ENCODE measurements at regions not wholly inside any gene's neighbourhood (a gene's known extent, or its start where the extent isn't known, plus 50 kb on each side); places are given as distances from the start of the nearest gene placed in this dataset.

DNA sequence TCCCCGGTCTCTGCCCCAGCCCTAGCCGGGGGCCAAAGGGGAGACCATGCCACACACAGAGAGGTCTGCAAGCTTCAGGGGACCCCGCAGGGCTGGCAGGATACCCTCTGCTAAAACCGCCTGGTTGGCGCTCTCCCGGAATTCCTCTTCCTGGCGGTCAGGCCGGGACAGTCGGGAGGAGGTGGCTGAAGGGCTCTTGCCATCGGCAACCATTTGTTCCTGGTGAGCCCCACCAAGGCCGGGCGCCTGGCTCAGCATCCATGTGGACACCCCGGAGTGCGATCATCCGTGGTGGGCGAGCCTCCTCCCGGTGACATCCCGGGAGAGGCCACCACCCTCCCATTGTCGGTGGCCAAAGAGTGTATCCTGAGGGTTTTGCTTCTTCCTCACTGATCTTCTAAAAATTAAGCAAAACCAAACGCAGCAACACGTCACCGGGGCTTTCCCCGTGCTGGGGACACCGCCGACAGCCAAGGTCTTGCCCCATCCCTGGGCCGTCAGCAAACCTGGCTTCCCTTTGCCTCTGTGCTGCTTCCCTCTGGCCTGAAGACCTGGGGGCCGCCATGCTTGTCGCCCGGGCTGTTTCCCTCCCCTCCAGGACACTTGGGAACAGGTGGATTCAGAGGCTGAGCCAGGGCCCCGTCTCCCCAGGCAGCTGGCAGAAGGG, 59.1 kb upstream of the TTC34 start:
- TF ChIP-seq, protein P1, sequence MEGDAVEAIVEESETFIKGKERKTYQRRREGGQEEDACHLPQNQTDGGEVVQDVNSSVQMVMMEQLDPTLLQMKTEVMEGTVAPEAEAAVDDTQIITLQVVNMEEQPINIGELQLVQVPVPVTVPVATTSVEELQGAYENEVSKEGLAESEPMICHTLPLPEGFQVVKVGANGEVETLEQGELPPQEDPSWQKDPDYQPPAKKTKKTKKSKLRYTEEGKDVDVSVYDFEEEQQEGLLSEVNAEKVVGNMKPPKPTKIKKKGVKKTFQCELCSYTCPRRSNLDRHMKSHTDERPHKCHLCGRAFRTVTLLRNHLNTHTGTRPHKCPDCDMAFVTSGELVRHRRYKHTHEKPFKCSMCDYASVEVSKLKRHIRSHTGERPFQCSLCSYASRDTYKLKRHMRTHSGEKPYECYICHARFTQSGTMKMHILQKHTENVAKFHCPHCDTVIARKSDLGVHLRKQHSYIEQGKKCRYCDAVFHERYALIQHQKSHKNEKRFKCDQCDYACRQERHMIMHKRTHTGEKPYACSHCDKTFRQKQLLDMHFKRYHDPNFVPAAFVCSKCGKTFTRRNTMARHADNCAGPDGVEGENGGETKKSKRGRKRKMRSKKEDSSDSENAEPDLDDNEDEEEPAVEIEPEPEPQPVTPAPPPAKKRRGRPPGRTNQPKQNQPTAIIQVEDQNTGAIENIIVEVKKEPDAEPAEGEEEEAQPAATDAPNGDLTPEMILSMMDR (IDR thresholded peaks at IDR 0.05): no peak

DNA sequence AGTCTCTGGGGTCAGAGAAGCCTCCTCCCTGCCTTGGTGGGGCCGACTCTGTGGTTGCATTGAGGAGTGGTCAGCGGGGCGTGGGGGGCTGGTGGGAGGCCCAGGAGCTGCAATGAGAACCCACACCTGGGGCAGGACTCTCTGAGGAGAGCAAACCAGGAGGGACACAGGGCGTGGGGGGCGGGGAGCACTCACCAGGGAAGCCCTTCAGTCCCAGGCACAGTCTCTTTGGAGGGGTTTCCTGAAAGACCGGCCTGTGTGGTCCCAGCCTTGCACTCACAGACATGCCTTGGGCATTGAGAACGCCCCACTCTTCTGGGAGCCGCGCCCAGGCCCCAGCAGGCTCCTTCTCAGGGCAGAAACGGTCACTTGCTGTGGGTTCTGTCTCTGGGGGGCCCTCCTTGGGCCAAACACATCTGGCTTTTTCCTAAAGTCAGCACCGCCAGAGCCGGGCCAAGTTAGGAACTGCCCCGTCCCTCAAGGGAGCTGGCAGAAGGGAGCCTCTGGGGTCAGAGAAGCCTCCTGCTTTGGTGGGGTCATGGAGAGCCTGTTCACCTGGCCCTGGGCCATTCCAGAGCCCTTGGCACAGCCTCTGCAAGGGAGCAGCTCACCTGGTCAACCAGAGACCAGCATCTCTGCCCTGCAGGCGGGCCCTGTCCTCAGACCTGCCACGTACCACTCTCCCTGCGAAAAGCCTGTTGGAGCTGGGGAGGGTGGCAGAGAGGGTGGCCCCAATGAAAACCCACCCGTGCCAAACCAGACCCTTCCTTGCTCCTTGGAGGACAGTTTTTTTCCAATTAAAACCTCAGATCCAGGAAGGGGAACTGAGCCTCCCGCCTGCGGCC, 59.9 kb upstream of the TTC34 start:
- no peak overlapping the region for H3K27ac ChIP-seq
- no peak for DNase-seq (ENCODE audit: low spot score)
- no peaks in the 10 kb centered on the region for H3K4me1 ChIP-seq (ENCODE audit: control insufficient read depth in 1 of 2, low read depth in 2 of 2)
- H3K27me3 ChIP-seq (replicated peaks; ENCODE audit: insufficient read depth): no peaks in the 10 kb centered on the region
- no peak for ATAC-seq (ENCODE audit: insufficient number of reproducible peaks, low FRiP score, low read depth)
- no peaks in the 10 kb centered on the region for H3K36me3 ChIP-seq
- TF ChIP-seq, protein P1 (IDR thresholded peaks at IDR 0.05): no peak
- H3K4me3 ChIP-seq: no peak overlapping the region
- no peaks in the 10 kb centered on the region for H3K9me3 ChIP-seq

More for the DNA sequence above, 59.1 kb upstream of the TTC34 start:
- H3K4me3 ChIP-seq: no peak overlapping the region
- no peaks in the 10 kb centered on the region for H3K36me3 ChIP-seq
- ATAC-seq (ENCODE audit: insufficient number of reproducible peaks, low FRiP score, low read depth): no peak
- no peak overlapping the region for H3K27ac ChIP-seq
- no peak for DNase-seq (ENCODE audit: low spot score)
- no peaks in the 10 kb centered on the region for H3K9me3 ChIP-seq
- no peaks in the 10 kb centered on the region for H3K27me3 ChIP-seq (replicated peaks; ENCODE audit: insufficient read depth)
- no peaks in the 10 kb centered on the region for H3K4me1 ChIP-seq (ENCODE audit: control insufficient read depth in 1 of 2, low read depth in 2 of 2)

- Histone ChIP-seq H3K4me1 (ENCODE audit: control insufficient read depth in 1 of 2, low read depth in 2 of 2) (no peaks in the 10 kb centered on the region), H3K36me3 (no peaks in the 10 kb centered on the region), H3K27me3 (replicated peaks; ENCODE audit: insufficient read depth) (no peaks in the 10 kb centered on the region), H3K9me3 (no peaks in the 10 kb centered on the region), H3K27ac (no peak overlapping the region), H3K4me3 (no peak overlapping the region)
- TF ChIP-seq, protein P1 (IDR thresholded peaks at IDR 0.05): no peak
- ATAC-seq (ENCODE audit: insufficient number of reproducible peaks, low FRiP score, low read depth) (no peak), DNase-seq (ENCODE audit: low spot score) (no peak)
Measured at GRCh38 chr1:2861988-2862813, 60.7 kb upstream of the TTC34 start.

- no peak overlapping the region for H3K27ac ChIP-seq
- ATAC-seq (ENCODE audit: insufficient number of reproducible peaks, low FRiP score, low read depth) (no peak), DNase-seq (ENCODE audit: low spot score) (no peak)
- H3K4me3 ChIP-seq: no peak overlapping the region
- no peaks in the 10 kb centered on the region for H3K9me3 ChIP-seq
- TF ChIP-seq, protein P1 (IDR thresholded peaks at IDR 0.05): no peak
- H3K36me3 ChIP-seq: no peaks in the 10 kb centered on the region
- H3K4me1 ChIP-seq (ENCODE audit: control insufficient read depth in 1 of 2, low read depth in 2 of 2): no peaks in the 10 kb centered on the region
- H3K27me3 ChIP-seq (replicated peaks; ENCODE audit: insufficient read depth): no peaks in the 10 kb centered on the region
Measured at GRCh38 chr1:2862814-2863647, 61.5 kb upstream of the TTC34 start.
